B cell (primary cell): ENCODE measurements at regions not wholly inside any gene's neighbourhood (a gene's known extent, or its start where the extent isn't known, plus 50 kb on each side); places are given as distances from the start of the nearest gene placed in this dataset.

Experiments
- ATAC-seq: fragments of 200-7000 bp; cut with Tn5 transposase; one replicate; pipeline ENCODE4 v1.10.0; 2021; ENCODE audit warnings: low read depth, mild to moderate bottlenecking, moderate number of reproducible peaks, moderate library complexity
- CTCF ChIA-PET: fragments of 350-600 bp; sonication (Branson Sonifier 250); formaldehyde crosslinking; loops from one replicate; lab custom pipeline; 2021; ENCODE audit warnings: antibody characterized with exemption, inconsistent platforms; lab: Charles Lee
- POLR2A ChIA-PET: fragments of 350-600 bp; sonication (Branson Sonifier 250); formaldehyde crosslinking; loops from one replicate; lab custom pipeline; 2021; ENCODE audit warnings: antibody characterized with exemption; lab: Charles Lee
- DNase-seq: peaks from one replicate; pipeline ENCODE4 v3.0.0; 2013
- H2AFZ ChIP-seq: 2 replicates; pipeline ENCODE4 v1.6.1; 2012; ENCODE audit warnings: mild to moderate bottlenecking, low read depth, low read length; ENCODE audit not compliant: insufficient read depth, poor library complexity, severe bottlenecking
- H3K27ac ChIP-seq, 2 donors: 1 replicate in 1 of 2; 2 replicates in 1 of 2; pipeline ENCODE4 v1.5.1; 2012 to 2013; ENCODE audit warnings: low read length in 2 of 2, mild to moderate bottlenecking in 2 of 2, moderate library complexity in 1 of 2
- H3K27me3 ChIP-seq, 4 experiments: fragments of 200-600 bp in 1 of 4; sonication (generic) in 1 of 4; replicated peaks in 1 of 4; 1 replicate in 2 of 4; 2 replicates in 2 of 4; pipeline versions ENCODE4 v1.6.1 to v1.7.0; 2013 to 2016; ENCODE audit warnings: low read length in 3 of 4, mild to moderate bottlenecking in 2 of 4, mixed read lengths in 1 of 4, moderate library complexity in 1 of 4; ENCODE audit not compliant: insufficient read depth in 4 of 4, control insufficient read depth in 3 of 4; ENCODE audit errors: control extremely low read depth in 1 of 4
- H3K36me3 ChIP-seq, 2 experiments: replicated peaks in 1 of 2; 1 replicate in 1 of 2; 2 replicates in 1 of 2; pipeline versions ENCODE4 v1.6.1 to v1.7.1; 2013; ENCODE audit warnings: low read length in 1 of 2; ENCODE audit not compliant: insufficient read depth in 2 of 2, control insufficient read depth in 1 of 2; ENCODE audit errors: control extremely low read depth in 1 of 2, extremely low read depth in 1 of 2
- H3K4me1 ChIP-seq, 2 donors: fragments of 200-600 bp in 1 of 2; sonication (generic) in 1 of 2; 1 replicate in 1 of 2; 2 replicates in 1 of 2; pipeline versions ENCODE4 v1.5.1 to v1.6.1; 2013 to 2017; ENCODE audit warnings: low read length in 2 of 2; ENCODE audit not compliant: control insufficient read depth in 2 of 2, insufficient read depth in 2 of 2
- H3K4me2 ChIP-seq: replicated peaks from 2 replicates; pipeline ENCODE3; 2012; ENCODE audit warnings: mild to moderate bottlenecking, low read depth, low read length; ENCODE audit not compliant: poor library complexity, severe bottlenecking
- H3K4me3 ChIP-seq, 5 experiments: fragments of 200-600 bp in 1 of 5; sonication (generic) in 1 of 5; 1 replicate in 3 of 5; 2 replicates in 2 of 5; pipeline versions ENCODE4 v1.5.1 to v1.7.0; 2011 to 2016; ENCODE audit warnings: low read length in 4 of 5, mild to moderate bottlenecking in 4 of 5, low read depth in 2 of 5, control low read depth in 1 of 5, moderate library complexity in 1 of 5; ENCODE audit not compliant: insufficient read depth in 1 of 5; ENCODE audit errors: control extremely low read depth in 1 of 5, extremely low read depth in 1 of 5
- H3K79me2 ChIP-seq: fragments of 200-600 bp; sonication (generic); one replicate; pipeline ENCODE4 v1.6.0; 2016; ENCODE audit warnings: low read length; ENCODE audit not compliant: control insufficient read depth, insufficient read depth
- H3K9ac ChIP-seq: fragments of 200-600 bp; sonication (generic); 2 replicates; pipeline ENCODE4 v1.6.1; 2017; ENCODE audit warnings: mild to moderate bottlenecking, low read length, moderate library complexity
- H3K9me3 ChIP-seq, 3 donors: one replicate each; pipeline versions ENCODE4 v1.6.1 to v1.7.1; 2013; ENCODE audit warnings: low read length in 2 of 3; ENCODE audit not compliant: control insufficient read depth in 2 of 3, insufficient read depth in 1 of 3; ENCODE audit errors: control extremely low read depth in 1 of 3
- H4K20me1 ChIP-seq: 2 replicates; pipeline ENCODE4 v1.6.0; 2012; ENCODE audit warnings: mild to moderate bottlenecking, low read length; ENCODE audit not compliant: insufficient read depth, control insufficient read depth, poor library complexity, severe bottlenecking
- H3K27ac Mint-ChIP-seq: one replicate; pipeline ENCODE4 v1.8.0; 2021; ENCODE audit warnings: mixed read lengths
- H3K27me3 Mint-ChIP-seq: one replicate; pipeline ENCODE4 v1.8.0; 2021; ENCODE audit warnings: mixed read lengths
- H3K4me1 Mint-ChIP-seq: one replicate; pipeline ENCODE4 v1.8.0; 2021; ENCODE audit warnings: mixed read lengths
- H3K4me3 Mint-ChIP-seq: one replicate; pipeline ENCODE4 v1.8.0; 2021; ENCODE audit warnings: mixed read lengths
- H3K9me3 Mint-ChIP-seq: one replicate; pipeline ENCODE4 v1.8.0; 2022; ENCODE audit warnings: mixed read lengths; ENCODE audit not compliant: insufficient read depth
- CTCF ChIP-seq: fragments of 200-600 bp; IDR thresholded peaks from one replicate; pipeline ENCODE4 v1.8.0; 2022; ENCODE audit warnings: antibody characterized with exemption, mild to moderate bottlenecking
- EZH2 ChIP-seq: IDR thresholded peaks from 2 replicates; pipeline ENCODE4 v1.6.1; 2012; ENCODE audit warnings: borderline replicate concordance, low read depth, mild to moderate bottlenecking, moderate library complexity, low read length; ENCODE audit not compliant: insufficient read depth, poor library complexity, severe bottlenecking
- WGBS: methylation state at CpG from one replicate; pipeline ENCODE4 v1.1.5; 2013; ENCODE audit warnings: missing lambda C conversion rate; ENCODE audit not compliant: insufficient coverage; 5-methylcytosine and 5-hydroxymethylcytosine counted together
- intact Hi-C: fragments of 100-400 bp; cut with micrococcal nuclease; formaldehyde crosslinking; loops from one replicate; pipeline ENCODE4 v1.10.0; 2022

GRCh38 chr3:117700573-117701360 is 991.2 kb downstream of the TUSC7 start:
- H3K4me1 ChIP-seq, result no peaks in the 10 kb centered on the region
- Mint-ChIP-seq H3K27ac (no peak overlapping the region), H3K4me3 (no peak overlapping the region), H3K9me3 (no peaks in the 10 kb centered on the region), H3K4me1 (no peaks in the 10 kb centered on the region), H3K27me3 (no peaks in the 10 kb centered on the region)
- TF ChIP-seq CTCF (no peak), EZH2 (no peak)
- no peak overlapping the region for H3K9ac ChIP-seq
- no peaks in the 10 kb centered on the region for H4K20me1 ChIP-seq
- H3K27me3 ChIP-seq, result no peaks in the 10 kb centered on the region
- no peak overlapping the region for H3K27ac ChIP-seq
- no peaks in the 10 kb centered on the region for H3K79me2 ChIP-seq
- ChIA-PET POLR2A (no interaction called here), CTCF (no interaction called here)
- DNase-seq, result no peak
- no peak overlapping the region for H3K4me3 ChIP-seq
- intact Hi-C loops, result no loop called here
- H3K36me3 ChIP-seq, result no peaks in the 10 kb centered on the region
- no peaks in the 10 kb centered on the region for H3K9me3 ChIP-seq
- WGBS, result no CpG with 5 or more reads among the region's 6 CpGs
- ATAC-seq, result no peak
- no peak overlapping the region for H3K4me2 ChIP-seq
- no peak overlapping the region for H2AFZ ChIP-seq

GRCh38 chr3:117705011-117705410 is 995.4 kb downstream of the TUSC7 start:
- no peak for TF ChIP-seq CTCF
- TF ChIP-seq EZH2, result no peak
- Histone ChIP-seq H3K4me2 (no peak overlapping the region), H3K27ac (no peak overlapping the region), H3K36me3 (no peaks in the 10 kb centered on the region), H3K79me2 (no peaks in the 10 kb centered on the region), H3K27me3 (no peaks in the 10 kb centered on the region), H2AFZ (no peak overlapping the region), H3K9me3 (no peaks in the 10 kb centered on the region), H3K4me1 (no peaks in the 10 kb centered on the region), H3K9ac (no peak overlapping the region), H3K4me3 (no peak overlapping the region), H4K20me1 (no peaks in the 10 kb centered on the region)
- CTCF ChIA-PET, result no interaction called here
- 75% methylated on average over 1 of the region's 3 CpGs for WGBS
- no peaks in the 10 kb centered on the region for H3K27me3 Mint-ChIP-seq
- intact Hi-C loops, result no loop called here
- H3K9me3 Mint-ChIP-seq, result no peaks in the 10 kb centered on the region
- DNase-seq (no peak), ATAC-seq (no peak)
- no peak overlapping the region for H3K4me3 Mint-ChIP-seq
- H3K27ac Mint-ChIP-seq, result no peak overlapping the region
- H3K4me1 Mint-ChIP-seq, result no peaks in the 10 kb centered on the region
- POLR2A ChIA-PET, result no interaction called here
